Erythroblast (primary cell): ENCODE measurements at regions not wholly inside any gene's neighbourhood (a gene's known extent, or its start where the extent isn't known, plus 50 kb on each side); places are given as distances from the start of the nearest gene placed in this dataset.

Experiments used
- DNase-seq, 2 experiments: peaks; one replicate each; lab custom pipeline; 2025; lab: John Stamatoyannopoulos, UW
- GATA1 ChIP-seq: IDR thresholded peaks from 2 replicates; pipeline ENCODE4 v1.6.1; 2011; ENCODE audit warnings: low read depth, mild to moderate bottlenecking, control low read depth, low read length, moderate library complexity
- POLR2A ChIP-seq: IDR thresholded peaks from 2 replicates; pipeline ENCODE4 v1.6.1; 2011; ENCODE audit warnings: mild to moderate bottlenecking, low read length

DNA sequence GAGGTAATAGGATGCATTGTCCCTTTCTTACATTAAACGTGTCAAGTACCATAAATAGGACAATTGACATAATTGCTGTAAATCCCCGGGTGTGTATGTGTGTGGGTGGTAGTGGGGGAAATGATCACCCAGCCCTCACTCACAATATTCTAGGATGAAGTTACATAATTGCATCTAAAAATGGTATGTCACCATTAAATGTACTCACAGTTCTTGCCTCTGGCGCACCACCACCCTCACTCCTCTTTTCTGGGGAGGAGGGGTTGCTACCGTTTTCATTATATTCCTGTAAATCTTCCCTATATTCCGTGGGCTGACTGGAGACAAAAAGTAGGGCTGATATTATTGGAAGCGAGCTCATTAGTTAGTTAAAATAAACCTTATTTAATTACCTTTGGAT is 563.8 kb downstream of the TLR4 start:
- DNase-seq: no peak
- TF ChIP-seq GATA1 (no peak), POLR2A (no peak)

GRCh38 chr9:118269623-118270022 is 565.4 kb downstream of the TLR4 start:
- DNase-seq: no peak
- TF ChIP-seq POLR2A (no peak), GATA1 (no peak)

DNA sequence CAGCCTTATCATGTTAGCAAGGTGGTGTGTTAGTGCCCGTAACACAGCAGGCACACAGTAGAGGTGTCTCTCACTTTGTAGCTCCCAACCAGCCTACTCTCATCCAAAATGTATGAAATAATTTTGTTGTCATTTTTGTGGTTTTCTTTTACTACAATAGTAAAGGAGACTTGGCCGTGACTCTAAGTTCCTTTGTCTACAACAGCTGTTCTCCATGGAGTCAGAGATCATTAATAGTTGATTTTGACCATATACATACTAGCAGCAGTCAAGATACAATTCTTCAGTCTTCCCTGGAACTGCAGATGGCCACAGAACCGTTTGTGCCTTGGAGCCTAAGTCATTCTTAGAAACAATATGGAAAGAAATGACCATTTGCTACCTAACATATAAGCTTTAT is 567.1 kb downstream of the TLR4 start:
- no peak for DNase-seq

GRCh38 chr9:118271936-118272335 is 567.7 kb downstream of the TLR4 start:
- no peak for DNase-seq
- no peak for TF ChIP-seq POLR2A
- no peak for TF ChIP-seq GATA1

More for the DNA sequence above, 567.1 kb downstream of the TLR4 start:
- TF ChIP-seq POLR2A (no peak), GATA1 (no peak)

GRCh38 chr9:118273048-118273447 is 568.8 kb downstream of the TLR4 start:
- TF ChIP-seq POLR2A (no peak), GATA1 (no peak)
- no peak for DNase-seq

DNA sequence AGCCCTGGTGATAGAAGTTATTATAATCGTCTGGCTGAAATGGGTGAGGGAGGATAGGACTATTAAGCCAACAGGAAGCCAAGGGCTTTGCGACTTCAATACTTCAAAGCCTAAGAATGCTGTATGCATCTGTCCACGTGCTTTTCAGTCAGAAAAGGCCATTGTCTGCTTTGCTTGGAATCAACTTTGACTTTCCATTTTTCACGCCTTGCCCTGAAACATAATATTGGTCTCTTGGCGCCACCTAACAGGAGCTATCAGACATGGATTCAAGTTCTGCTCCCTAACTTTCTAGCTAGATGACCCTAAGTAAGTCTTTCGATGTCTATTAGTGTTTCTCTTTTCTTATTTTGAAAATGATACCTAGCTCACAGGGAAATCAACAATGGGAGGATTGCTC is 572.6 kb downstream of the TLR4 start:
- DNase-seq: no peak
- TF ChIP-seq POLR2A (no peak), GATA1 (no peak)

DNA sequence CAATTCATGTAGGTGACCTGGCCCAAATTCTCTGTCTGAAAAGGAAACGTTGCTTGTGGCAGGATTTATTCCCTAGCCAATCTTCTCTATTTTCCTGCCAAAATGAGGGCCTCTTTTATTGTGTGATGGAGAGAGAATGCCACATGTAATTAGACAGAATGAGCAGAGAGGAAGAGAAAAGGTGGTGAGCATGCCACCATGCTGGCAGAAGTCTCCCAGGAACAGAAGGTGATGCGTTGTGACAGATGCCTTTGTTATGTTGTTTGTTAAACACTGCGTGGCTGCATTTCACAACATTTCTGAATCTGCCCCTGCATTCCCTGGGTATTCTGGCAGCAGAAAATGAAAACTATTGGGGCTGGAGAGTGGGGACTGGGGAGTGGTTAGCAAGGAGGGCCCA is 577.6 kb downstream of the TLR4 start:
- no peak for DNase-seq
- TF ChIP-seq GATA1: no peak
- TF ChIP-seq POLR2A: no peak

DNA sequence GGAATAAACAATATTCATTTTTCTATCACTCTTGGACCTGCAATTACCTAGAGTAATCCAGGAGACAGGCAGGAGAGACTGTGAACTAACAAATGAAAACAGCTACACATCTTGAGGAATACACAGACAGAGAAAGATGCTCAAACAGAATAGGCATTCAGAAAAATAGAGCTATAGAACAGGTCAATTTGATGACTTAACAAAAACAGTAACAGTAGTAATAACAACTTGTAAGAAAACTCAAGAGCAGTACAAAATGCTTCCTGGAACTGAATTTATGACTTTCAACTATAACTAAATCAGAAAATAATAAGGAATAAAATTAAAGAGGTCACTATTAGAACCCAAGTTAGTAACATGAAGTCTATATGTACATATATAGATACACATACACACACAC is 579.3 kb downstream of the TLR4 start:
- TF ChIP-seq POLR2A: no peak
- no peak for TF ChIP-seq GATA1
- DNase-seq: no peak

DNA sequence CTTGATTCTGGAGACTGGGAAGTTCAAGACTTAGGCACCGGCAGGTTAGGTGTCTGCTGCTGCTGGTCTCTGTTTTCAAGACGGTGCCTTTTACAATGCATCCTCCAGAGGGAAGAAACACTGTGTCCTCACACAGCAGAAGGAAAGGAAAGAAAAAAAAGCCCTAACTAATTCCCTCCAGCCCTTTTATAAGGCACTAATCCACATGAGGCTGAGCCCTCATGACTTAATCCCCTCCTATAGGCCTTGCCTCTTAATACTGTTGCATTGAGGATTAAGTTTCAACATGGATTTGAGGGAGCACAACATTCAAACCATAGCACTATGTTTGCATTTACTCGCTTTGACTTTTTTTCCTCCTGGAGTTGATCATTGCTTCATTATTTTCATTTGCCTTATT is 585.9 kb downstream of the TLR4 start:
- no peak for DNase-seq
- TF ChIP-seq GATA1: no peak
- TF ChIP-seq POLR2A: no peak

DNA sequence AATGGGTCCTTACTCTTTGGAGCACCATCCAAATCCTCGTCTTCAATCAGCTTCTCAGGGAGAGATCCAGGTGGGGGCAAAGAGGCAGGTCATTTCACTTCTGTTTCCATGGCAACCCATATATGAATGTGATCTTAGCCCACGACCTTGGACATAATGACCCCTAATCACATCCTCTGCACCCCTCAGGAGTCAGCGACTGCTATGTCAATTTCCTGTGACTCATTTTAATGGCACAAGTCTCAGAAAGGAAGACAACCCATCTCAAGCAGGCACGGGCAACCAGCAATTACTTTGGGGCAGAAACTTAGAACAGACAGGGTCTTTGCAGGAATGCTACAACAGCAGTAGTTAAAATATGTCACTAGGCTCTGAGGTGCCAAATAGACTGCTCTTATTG is 591.2 kb downstream of the TLR4 start:
- DNase-seq: no peak

GRCh38 chr9:118302721-118303120 is 598.5 kb downstream of the TLR4 start:
- no peak for DNase-seq
- TF ChIP-seq POLR2A (no peak), GATA1 (no peak)

More for the DNA sequence above, 591.2 kb downstream of the TLR4 start:
- TF ChIP-seq GATA1 (no peak), POLR2A (no peak)

DNA sequence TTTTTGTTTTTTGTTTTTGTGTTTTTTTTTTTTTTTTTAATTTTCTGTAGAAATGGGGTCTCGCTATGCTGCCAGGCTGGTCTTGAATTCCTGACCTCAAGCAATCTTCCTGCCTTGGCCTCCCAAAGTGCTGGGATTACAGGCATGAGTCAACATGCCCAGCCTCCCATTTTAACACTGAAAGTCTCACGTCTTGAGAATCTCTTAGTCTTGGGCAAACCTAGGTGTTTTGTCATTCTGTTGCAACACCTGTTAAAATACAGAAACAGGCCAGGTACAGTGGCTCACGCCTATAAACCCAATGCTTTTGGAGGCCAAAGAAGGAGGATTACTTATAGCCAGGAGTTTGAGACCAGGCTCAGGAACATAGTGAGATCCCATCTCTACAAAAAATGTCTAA is 599.0 kb downstream of the TLR4 start:
- no peak for DNase-seq
- TF ChIP-seq GATA1 (no peak), POLR2A (no peak)

GRCh38 chr9:118305331-118305730 is 601.1 kb downstream of the TLR4 start:
- no peak for DNase-seq
- no peak for TF ChIP-seq GATA1
- TF ChIP-seq POLR2A: no peak

GRCh38 chr9:118306801-118307200 is 602.6 kb downstream of the TLR4 start:
- TF ChIP-seq POLR2A (no peak), GATA1 (no peak)
- no peak for DNase-seq

DNA sequence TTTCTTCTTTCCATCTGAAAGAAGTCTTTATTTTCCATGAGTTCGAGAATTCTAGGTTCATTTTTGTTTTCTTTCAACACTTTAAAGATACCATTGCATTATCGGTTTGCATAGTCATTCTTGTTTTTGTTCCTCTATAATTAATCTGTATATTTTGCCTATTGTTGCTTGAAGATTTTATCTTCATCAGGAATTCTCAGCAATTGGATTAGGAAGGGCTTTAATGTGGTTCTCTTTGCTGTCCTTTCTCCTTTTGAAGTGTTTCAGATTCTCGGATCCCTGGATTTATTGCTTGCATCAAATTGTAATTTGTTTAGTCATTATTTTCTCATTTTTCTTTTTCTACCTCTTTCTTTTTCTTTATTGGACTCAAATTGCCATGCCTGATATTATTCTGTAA is 609.8 kb downstream of the TLR4 start:
- no peak for DNase-seq
- TF ChIP-seq POLR2A (no peak), GATA1 (no peak)
